NB4 (cell line): ENCODE measurements at regions not wholly inside any gene's neighbourhood (a gene's known extent, or its start where the extent isn't known, plus 50 kb on each side); places are given as distances from the start of the nearest gene placed in this dataset.

Experiments
- DNase-seq: peaks from one replicate; pipeline ENCODE4 v3.0.0; 2010; ENCODE audit warnings: low read depth
- H3K4me3 ChIP-seq: one replicate; pipeline ENCODE4 v1.5.1; 2011; ENCODE audit warnings: mild to moderate bottlenecking, low read depth, low read length, moderate library complexity
- MYC ChIP-seq: IDR thresholded peaks from 2 replicates; pipeline ENCODE4 v1.6.1; 2011; ENCODE audit warnings: low read depth, low read length
- POLR2A ChIP-seq: IDR thresholded peaks from 2 replicates; pipeline ENCODE4 v1.6.1; 2011; ENCODE audit warnings: mild to moderate bottlenecking; ENCODE audit not compliant: insufficient read length; ENCODE audit errors: extremely low read depth
- TF ChIP-seq, protein P1 (sequence below): IDR thresholded peaks from one replicate; pipeline ENCODE4 v1.5.1; 2012; ENCODE audit warnings: low read depth, low read length
- TF ChIP-seq, protein P2 (sequence below): IDR thresholded peaks from 2 replicates; pipeline ENCODE4 v1.6.1; 2011; ENCODE audit warnings: low read depth, low read length

DNA sequence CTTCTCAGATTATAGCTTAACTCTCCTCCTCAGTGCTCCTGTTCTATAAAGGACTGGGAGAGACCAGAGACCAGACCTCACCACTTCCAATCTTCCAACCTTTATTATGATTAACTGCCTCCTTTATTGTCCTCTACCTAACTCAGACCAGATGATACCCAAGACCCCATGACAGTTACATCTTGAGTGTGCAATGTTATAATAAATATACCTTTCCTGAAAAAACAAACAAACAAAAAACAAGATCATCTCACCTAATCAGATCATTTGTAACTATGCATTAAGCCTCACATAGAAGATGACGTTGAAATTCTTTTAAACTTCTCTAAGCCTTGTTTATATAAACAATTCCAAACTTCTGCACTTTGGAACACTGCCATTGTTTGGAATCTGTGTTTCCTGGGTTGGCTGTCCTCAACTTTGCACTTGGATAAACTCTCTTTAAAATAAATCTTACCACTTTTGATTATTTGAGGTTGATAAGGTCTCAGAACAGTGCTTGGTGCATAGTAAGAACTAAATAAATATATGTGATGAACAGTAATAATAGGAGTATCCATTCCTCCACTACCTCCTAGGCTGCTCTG, 342.7 kb downstream of the TDRD15 start:
- no peak for DNase-seq
- TF ChIP-seq, protein P1, sequence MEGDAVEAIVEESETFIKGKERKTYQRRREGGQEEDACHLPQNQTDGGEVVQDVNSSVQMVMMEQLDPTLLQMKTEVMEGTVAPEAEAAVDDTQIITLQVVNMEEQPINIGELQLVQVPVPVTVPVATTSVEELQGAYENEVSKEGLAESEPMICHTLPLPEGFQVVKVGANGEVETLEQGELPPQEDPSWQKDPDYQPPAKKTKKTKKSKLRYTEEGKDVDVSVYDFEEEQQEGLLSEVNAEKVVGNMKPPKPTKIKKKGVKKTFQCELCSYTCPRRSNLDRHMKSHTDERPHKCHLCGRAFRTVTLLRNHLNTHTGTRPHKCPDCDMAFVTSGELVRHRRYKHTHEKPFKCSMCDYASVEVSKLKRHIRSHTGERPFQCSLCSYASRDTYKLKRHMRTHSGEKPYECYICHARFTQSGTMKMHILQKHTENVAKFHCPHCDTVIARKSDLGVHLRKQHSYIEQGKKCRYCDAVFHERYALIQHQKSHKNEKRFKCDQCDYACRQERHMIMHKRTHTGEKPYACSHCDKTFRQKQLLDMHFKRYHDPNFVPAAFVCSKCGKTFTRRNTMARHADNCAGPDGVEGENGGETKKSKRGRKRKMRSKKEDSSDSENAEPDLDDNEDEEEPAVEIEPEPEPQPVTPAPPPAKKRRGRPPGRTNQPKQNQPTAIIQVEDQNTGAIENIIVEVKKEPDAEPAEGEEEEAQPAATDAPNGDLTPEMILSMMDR = no peak
- TF ChIP-seq, protein P2, sequence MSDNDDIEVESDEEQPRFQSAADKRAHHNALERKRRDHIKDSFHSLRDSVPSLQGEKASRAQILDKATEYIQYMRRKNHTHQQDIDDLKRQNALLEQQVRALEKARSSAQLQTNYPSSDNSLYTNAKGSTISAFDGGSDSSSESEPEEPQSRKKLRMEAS = no peak
- TF ChIP-seq POLR2A = no peak
- H3K4me3 ChIP-seq = no peak overlapping the region

DNA sequence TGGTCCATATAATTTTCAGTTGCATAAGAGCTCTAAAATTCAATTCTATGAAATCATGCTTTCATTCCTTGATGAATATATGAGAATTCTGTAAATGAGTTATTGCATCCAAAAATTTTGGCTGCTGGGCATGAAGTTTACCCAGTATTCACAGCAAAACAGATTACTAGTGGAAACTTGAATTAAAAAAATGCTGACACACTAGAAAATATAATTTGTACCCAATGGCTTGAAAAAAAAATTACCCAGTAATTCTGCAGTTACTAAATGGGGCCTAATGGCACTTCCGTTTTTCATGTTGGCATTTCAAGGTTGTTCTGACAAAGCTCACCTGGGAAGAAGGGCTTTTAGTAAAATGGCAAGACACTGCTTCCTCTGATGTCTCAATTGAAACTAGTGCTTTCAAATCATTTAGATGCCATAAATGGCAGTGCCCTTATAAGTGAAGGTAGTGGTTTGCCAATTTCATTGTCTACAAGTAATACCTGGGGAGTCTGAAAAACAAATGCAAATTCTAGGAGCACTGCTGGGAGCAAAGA, 343.6 kb downstream of the TDRD15 start:
- no peak for TF ChIP-seq MYC
- TF ChIP-seq, protein P2 = no peak
- TF ChIP-seq, protein P1 = no peak
- TF ChIP-seq POLR2A = no peak
- no peak for DNase-seq

DNA sequence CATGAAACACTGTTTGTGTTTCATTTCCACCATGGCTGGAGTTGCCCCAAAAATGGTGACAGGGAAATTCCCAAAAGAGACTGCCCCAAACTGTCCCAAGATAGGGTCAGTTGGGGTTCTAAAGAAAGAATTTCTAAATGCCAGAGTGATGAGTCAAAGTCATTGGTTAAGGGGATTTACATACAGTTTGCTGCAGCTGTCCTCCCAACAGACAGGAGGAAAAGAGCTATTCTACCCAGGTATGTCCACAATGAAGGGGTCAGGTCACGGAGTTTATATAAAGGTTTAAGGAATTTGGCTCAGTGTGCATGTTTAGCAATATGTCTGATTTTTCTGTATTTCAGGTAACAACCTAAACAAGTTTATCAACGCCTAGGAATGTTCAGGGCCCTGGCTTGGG, 344.1 kb downstream of the TDRD15 start:
- no peak overlapping the region for H3K4me3 ChIP-seq
- TF ChIP-seq MYC = no peak
- DNase-seq = no peak

More for the DNA sequence above, 343.6 kb downstream of the TDRD15 start:
- no peak overlapping the region for H3K4me3 ChIP-seq

DNA sequence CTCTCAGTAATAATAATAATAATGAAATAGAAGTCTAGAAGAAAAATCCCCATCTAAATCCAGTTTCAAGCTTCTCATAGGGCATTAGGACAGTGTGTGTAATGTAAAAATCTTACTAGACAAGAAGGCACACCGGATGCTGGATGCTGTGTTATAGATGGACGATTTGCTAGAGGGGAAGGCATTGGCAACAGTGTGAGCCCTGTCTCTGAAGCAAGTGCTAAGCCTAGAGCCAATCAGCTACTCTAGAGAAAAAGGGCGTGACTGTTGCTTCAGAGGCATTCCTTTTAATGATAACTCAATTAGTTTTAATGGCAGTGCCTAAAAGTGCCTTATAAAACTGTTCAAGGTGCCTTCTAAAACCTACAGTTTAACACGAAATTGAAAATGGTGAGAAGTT, 344.9 kb downstream of the TDRD15 start:
- TF ChIP-seq, protein P2 = no peak
- no peak for TF ChIP-seq MYC
- TF ChIP-seq, protein P1 = no peak
- DNase-seq = no peak
- no peak overlapping the region for H3K4me3 ChIP-seq

DNA sequence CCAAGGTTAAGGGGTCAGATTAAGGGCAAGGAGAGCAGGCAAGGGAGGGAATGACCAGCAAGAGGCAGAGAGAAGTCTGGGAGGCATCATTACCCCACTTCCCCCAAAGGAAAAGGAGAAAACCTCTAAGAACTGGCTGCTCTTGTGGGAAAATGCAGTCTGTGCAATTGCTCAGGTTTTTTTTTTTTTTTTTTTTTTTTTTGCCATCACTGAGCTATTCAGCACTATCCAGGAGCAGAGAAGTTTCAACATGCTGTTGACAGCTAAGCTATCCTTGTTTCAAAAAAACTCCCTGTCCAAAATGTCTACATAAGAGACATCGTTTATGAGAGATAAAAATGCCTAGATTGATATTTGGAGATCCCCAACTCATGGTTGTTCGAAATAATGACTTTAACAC, 345.4 kb downstream of the TDRD15 start:
- H3K4me3 ChIP-seq = no peak overlapping the region
- TF ChIP-seq MYC (no peak), POLR2A (no peak)
- TF ChIP-seq, protein P1 = no peak
- TF ChIP-seq, protein P2 = no peak
- no peak for DNase-seq

DNA sequence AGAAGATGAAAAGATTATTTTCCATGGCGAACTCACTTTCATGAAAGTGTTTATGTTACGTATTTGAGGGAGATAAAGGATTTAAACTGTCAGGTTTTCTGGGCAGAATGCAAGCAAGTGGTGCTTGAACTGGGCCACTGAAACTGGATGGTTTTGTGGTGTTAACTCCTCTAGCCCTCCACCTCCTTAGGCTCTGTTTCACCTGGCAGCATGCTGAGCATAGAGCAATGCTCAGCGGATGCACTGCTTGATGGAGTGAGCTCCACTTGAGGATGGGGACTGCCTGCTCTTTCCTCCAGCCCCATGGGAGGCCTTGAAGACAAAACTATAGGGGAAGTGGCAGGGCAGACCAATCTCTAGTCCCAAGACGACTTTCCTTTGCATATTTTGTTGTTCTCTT, 345.8 kb downstream of the TDRD15 start:
- TF ChIP-seq MYC = no peak
- no peak overlapping the region for H3K4me3 ChIP-seq
- no peak for DNase-seq

DNA sequence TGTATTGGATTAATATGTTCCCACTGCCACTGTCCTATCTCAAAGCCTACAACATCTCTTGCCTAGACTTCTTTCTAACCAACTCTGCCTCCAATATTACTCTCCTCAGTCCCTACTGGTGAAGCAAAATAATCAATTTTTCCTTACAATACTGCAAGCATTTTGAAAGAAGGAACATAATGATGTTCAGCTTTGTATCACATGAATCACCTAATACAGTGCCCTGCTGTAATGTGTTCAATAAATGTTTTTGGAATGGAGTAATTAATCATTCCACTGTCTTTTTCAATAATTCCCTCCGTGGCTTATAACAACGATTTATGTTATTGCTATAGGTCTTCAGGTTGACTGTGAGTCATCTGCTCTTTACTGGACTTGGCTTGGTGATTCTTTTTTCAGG, 356.4 kb downstream of the TDRD15 start:
- TF ChIP-seq MYC = no peak
- TF ChIP-seq, protein P1 = no peak
- TF ChIP-seq, protein P2 = no peak
- TF ChIP-seq POLR2A = no peak
- no peak overlapping the region for H3K4me3 ChIP-seq
- DNase-seq = no peak
